Hepatocyte (in vitro differentiated cells): ENCODE measurements at regions not wholly inside any gene's neighbourhood (a gene's known extent, or its start where the extent isn't known, plus 50 kb on each side); places are given as distances from the start of the nearest gene placed in this dataset.

Experiments
- DNase-seq: peaks from one replicate; pipeline ENCODE4 v3.0.0-alpha.2; 2016; ENCODE audit warnings: low spot score
- H2AFZ ChIP-seq: fragments of 200-600 bp; sonication (generic); 2 replicates; pipeline ENCODE4 v1.6.0; 2016; ENCODE audit warnings: antibody characterized with exemption, mild to moderate bottlenecking
- H3K27ac ChIP-seq: fragments of 200-600 bp; sonication (generic); 2 replicates; pipeline ENCODE4 v1.5.1; 2016; ENCODE audit warnings: mild to moderate bottlenecking
- H3K27me3 ChIP-seq: fragments of 200-600 bp; sonication (generic); 2 replicates; pipeline ENCODE4 v1.6.1; 2016
- H3K36me3 ChIP-seq: fragments of 200-600 bp; sonication (generic); replicated peaks from 2 replicates; pipeline ENCODE4 v1.5.1; 2016; ENCODE audit warnings: low read depth; ENCODE audit not compliant: insufficient read depth
- H3K4me1 ChIP-seq: fragments of 200-600 bp; sonication (generic); 2 replicates; pipeline ENCODE4 v1.5.1; 2016; ENCODE audit warnings: mild to moderate bottlenecking, moderate library complexity; ENCODE audit not compliant: insufficient read depth
- H3K4me2 ChIP-seq: fragments of 200-600 bp; sonication (generic); 2 replicates; pipeline ENCODE4 v1.6.0; 2016
- H3K4me3 ChIP-seq: fragments of 200-600 bp; sonication (generic); 2 replicates; pipeline ENCODE4 v1.5.1; 2016; ENCODE audit warnings: mild to moderate bottlenecking
- H3K79me2 ChIP-seq: fragments of 200-600 bp; sonication (generic); 2 replicates; pipeline ENCODE4 v1.6.0; 2017; ENCODE audit warnings: mild to moderate bottlenecking
- H3K9me2 ChIP-seq: fragments of 200-600 bp; sonication (generic); replicated peaks from 2 replicates; pipeline ENCODE4 v1.6.0; 2017; ENCODE audit warnings: mild to moderate bottlenecking; ENCODE audit not compliant: insufficient read depth
- H3K9me3 ChIP-seq: fragments of 200-600 bp; sonication (generic); 2 replicates; pipeline ENCODE4 v1.5.1; 2016; ENCODE audit warnings: low read depth, mild to moderate bottlenecking
- H4K20me1 ChIP-seq: fragments of 200-600 bp; sonication (generic); 2 replicates; pipeline ENCODE4 v1.6.0; 2016; ENCODE audit warnings: mild to moderate bottlenecking; ENCODE audit not compliant: insufficient read depth, poor library complexity, severe bottlenecking
- EZH2 ChIP-seq: fragments of 200-600 bp; sonication (generic); IDR thresholded peaks from 2 replicates; pipeline ENCODE4 v1.6.1; 2016; ENCODE audit warnings: antibody characterized with exemption, mild to moderate bottlenecking, borderline replicate concordance
- EZH2phosphoT487 ChIP-seq: fragments of 200-600 bp; sonication (generic); IDR thresholded peaks from one replicate; pipeline ENCODE4 v1.6.1; 2018; ENCODE audit warnings: antibody characterized with exemption, mild to moderate bottlenecking, low read depth, moderate library complexity; ENCODE audit not compliant: unreplicated experiment, severe bottlenecking
- WGBS: methylation state at CpG from one replicate; pipeline ENCODE4 v1.1.6; 2016; ENCODE audit warnings: low lambda C conversion rate; ENCODE audit errors: missing lambda C conversion rate; 5-methylcytosine and 5-hydroxymethylcytosine counted together
- TF ChIP-seq, protein P1 (sequence below): fragments of 200-600 bp; sonication (generic); IDR thresholded peaks from 2 replicates; pipeline ENCODE4 v1.5.1; 2016; ENCODE audit warnings: antibody characterized with exemption, mild to moderate bottlenecking; ENCODE audit not compliant: poor library complexity

GRCh38 chr10:3292636-3293035 is 120.1 kb upstream of the PITRM1 start:
- Histone ChIP-seq H2AFZ (no peak overlapping the region), H3K79me2 (no peaks in the 10 kb centered on the region), H3K9me3 (no peaks in the 10 kb centered on the region), H3K27ac (no peak overlapping the region), H3K9me2 (no peaks in the 10 kb centered on the region), H3K4me3 (no peak overlapping the region), H3K4me1 (peaks cover 7% of the 10 kb centered on the region), H3K36me3 (no peaks in the 10 kb centered on the region), H3K27me3 (no peaks in the 10 kb centered on the region), H4K20me1 (no peaks in the 10 kb centered on the region), H3K4me2 (no peak overlapping the region)
- TF ChIP-seq EZH2phosphoT487 (no peak), EZH2 (no peak)
- TF ChIP-seq, protein P1, sequence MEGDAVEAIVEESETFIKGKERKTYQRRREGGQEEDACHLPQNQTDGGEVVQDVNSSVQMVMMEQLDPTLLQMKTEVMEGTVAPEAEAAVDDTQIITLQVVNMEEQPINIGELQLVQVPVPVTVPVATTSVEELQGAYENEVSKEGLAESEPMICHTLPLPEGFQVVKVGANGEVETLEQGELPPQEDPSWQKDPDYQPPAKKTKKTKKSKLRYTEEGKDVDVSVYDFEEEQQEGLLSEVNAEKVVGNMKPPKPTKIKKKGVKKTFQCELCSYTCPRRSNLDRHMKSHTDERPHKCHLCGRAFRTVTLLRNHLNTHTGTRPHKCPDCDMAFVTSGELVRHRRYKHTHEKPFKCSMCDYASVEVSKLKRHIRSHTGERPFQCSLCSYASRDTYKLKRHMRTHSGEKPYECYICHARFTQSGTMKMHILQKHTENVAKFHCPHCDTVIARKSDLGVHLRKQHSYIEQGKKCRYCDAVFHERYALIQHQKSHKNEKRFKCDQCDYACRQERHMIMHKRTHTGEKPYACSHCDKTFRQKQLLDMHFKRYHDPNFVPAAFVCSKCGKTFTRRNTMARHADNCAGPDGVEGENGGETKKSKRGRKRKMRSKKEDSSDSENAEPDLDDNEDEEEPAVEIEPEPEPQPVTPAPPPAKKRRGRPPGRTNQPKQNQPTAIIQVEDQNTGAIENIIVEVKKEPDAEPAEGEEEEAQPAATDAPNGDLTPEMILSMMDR = no peak
- DNase-seq = no peak
- WGBS = 75% methylated on average over 7 of the region's 8 CpGs

DNA sequence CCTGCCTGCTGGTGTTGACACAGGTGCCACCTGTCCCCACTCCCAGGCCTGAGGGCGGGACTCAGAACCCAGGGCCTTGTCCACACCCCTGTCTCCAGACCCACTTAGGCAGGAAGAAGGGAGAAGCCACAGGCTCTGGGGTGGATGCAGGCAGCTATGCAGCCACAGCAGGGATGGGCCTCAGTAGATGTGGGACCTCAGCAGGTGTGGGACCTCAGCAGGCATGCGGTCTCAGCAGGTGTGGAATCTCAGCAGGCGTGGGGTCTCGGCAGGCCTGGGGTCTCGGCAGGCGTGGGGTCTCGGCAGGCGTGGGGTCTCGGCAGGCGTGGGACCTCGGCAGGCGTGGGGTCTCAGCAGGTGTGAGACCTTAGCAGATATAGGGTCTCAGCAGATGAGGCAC is 118.0 kb upstream of the PITRM1 start:
- H3K79me2 ChIP-seq = no peaks in the 10 kb centered on the region
- no peak overlapping the region for H3K4me3 ChIP-seq
- H3K9me2 ChIP-seq = no peaks in the 10 kb centered on the region
- H3K36me3 ChIP-seq = no peaks in the 10 kb centered on the region
- H2AFZ ChIP-seq = no peak overlapping the region
- H3K27me3 ChIP-seq = no peaks in the 10 kb centered on the region
- no peak for TF ChIP-seq EZH2phosphoT487
- no peak for TF ChIP-seq EZH2
- TF ChIP-seq, protein P1 = no peak
- H4K20me1 ChIP-seq = no peaks in the 10 kb centered on the region
- H3K4me1 ChIP-seq = peaks cover 7% of the 10 kb centered on the region
- no peak overlapping the region for H3K27ac ChIP-seq
- 79% methylated on average over 12 of the region's 12 CpGs for WGBS
- H3K4me2 ChIP-seq = no peak overlapping the region
- H3K9me3 ChIP-seq = no peaks in the 10 kb centered on the region
- DNase-seq = no peak

DNA sequence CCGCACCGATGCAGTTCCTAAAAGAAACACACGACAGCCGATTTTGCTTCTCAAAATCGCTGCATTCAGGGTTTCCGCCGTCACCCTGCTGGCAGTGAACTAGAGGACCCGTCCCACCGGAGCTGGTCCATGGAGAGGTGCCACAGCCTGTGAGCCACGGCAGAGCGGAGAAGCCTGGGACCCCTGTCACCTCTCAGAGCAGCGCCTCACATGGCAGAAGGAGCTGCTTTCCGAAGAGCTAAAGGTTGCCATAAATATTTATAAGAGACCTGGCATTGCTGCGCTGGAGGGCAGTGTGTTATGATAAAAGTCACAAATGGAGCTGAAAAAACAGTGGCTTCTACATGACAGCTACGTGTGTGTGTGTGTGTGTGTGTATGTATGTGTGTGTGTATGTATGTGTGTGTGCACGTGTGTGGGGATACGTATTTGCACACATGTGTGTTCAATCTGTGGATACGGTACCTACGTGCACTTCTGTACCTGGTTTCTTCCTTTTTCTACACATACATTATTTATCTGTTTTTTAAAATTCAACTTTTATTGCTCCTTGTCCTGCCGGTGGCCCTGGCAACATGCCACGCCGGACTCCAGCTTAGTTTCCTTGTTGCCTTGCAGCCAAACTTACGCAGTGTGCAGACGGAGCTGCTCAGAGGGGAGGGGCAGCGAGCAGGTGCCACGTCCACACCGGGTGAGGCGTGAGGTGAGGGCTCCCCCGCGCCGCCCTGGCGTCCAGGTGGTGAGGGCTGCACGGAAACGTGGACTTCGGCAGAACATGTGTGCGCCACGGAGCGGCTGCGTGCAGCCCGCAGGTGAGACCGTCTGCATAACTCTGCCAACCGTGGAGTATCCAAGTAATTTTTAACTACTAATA is 115.2 kb upstream of the PITRM1 start:
- Histone ChIP-seq H3K36me3 (no peaks in the 10 kb centered on the region), H3K4me1 (no peaks in the 10 kb centered on the region), H3K4me3 (no peak overlapping the region), H3K9me2 (no peaks in the 10 kb centered on the region), H3K27me3 (no peaks in the 10 kb centered on the region), H3K79me2 (no peaks in the 10 kb centered on the region), H2AFZ (no peak overlapping the region), H3K27ac (no peak overlapping the region), H4K20me1 (no peaks in the 10 kb centered on the region), H3K9me3 (no peaks in the 10 kb centered on the region), H3K4me2 (no peak overlapping the region)
- no peak for DNase-seq
- TF ChIP-seq EZH2phosphoT487 = no peak
- TF ChIP-seq EZH2 = no peak
- TF ChIP-seq, protein P1 = no peak
- 89% methylated on average over 42 of the region's 42 CpGs for WGBS
